GM12891 (cell line): ENCODE measurements at regions not wholly inside any gene's neighbourhood (a gene's known extent, or its start where the extent isn't known, plus 50 kb on each side); places are given as distances from the start of the nearest gene placed in this dataset.

ENCODE experiments used
- DNase-seq: peaks from one replicate; pipeline ENCODE4 v3.0.0; 2011; ENCODE audit warnings: low spot score; ENCODE audit not compliant: insufficient read length
- FAIRE-seq: peaks from 2 replicates; lab custom pipeline; 2011; peaks lifted over from hg19 to GRCh38; lab: Jason Lieb, UNC
- PAX5 ChIP-seq: IDR thresholded peaks from 2 replicates; pipeline ENCODE4 v1.6.1; 2011; ENCODE audit warnings: low read length, moderate library complexity, mild to moderate bottlenecking; ENCODE audit not compliant: insufficient read depth, severe bottlenecking
- POLR2A ChIP-seq: IDR thresholded peaks from 2 replicates; pipeline ENCODE4 v1.6.1; 2011; ENCODE audit warnings: low read depth, low read length, control low read depth
- POLR2AphosphoS5 ChIP-seq: IDR thresholded peaks from 2 replicates; pipeline ENCODE4 v1.6.1; 2011; ENCODE audit warnings: low read depth, low read length, control low read depth
- POU2F2 ChIP-seq: IDR thresholded peaks from 2 replicates; pipeline ENCODE4 v1.6.1; 2011; ENCODE audit warnings: low read depth, mild to moderate bottlenecking, control low read depth, low read length, moderate library complexity
- SPI1 ChIP-seq: IDR thresholded peaks from 2 replicates; pipeline ENCODE4 v1.6.1; 2011; ENCODE audit warnings: low read depth, low read length, control low read depth
- TAF1 ChIP-seq: IDR thresholded peaks from 2 replicates; pipeline ENCODE4 v1.6.1; 2011; ENCODE audit warnings: low read depth, low read length, control low read depth

DNA sequence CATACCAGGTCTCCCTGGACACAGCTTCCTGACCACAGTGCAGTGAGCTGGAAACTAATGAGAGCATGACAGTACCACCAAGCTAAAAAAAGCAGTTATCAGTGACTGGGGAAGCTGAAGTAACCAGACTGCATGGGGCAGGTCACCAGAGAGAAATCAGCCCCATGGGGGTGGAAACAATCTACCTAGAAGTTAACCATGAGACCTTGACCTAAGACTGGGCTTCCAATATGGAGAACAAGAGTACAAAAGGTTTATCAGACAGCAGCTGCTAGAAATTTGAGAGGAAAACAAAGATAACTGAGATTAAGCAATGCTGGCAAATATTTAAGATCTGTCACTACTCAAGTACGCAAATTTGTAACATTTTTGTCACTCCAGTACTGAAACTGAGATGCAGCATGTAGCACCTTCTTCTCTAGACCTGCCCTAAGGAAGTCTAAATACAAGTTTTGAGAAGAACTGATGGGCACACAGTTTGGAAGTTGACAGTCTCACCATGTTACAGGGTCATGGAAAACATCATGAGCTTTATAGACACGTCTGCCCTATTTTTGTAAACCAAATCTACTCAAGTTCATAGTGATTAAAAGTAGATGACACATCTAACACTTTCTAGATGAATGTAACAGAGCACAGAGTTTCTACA lies 2641.8 kb upstream of the PCDH20 start:
- FAIRE-seq (no peak), DNase-seq (no peak)
- no peak for TF ChIP-seq POU2F2
- no peak for TF ChIP-seq TAF1
- no peak for TF ChIP-seq PAX5
- TF ChIP-seq SPI1, result no peak
- no peak for TF ChIP-seq POLR2A
- no peak for TF ChIP-seq POLR2AphosphoS5

DNA sequence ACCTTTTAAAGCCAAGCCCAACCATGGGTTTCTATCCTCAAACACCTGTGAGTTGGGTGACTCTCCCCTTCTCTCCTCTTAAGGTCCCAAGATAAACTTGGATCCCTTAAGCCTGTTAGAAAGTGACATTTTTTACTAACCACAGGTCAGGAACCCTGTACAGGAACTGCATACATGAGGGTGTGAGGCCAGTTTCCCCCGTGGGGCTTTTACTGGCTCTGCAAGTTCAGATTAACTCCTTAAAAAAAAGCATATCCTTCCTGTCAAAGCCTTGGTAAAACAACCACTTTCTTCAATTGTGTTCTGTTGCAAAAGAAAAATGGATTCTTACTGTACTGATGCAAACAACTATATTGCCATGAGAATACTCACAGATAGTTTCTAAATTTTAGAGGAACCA lies 2638.7 kb upstream of the PCDH20 start:
- DNase-seq (no peak), FAIRE-seq (no peak)
- TF ChIP-seq POLR2AphosphoS5 (no peak), POLR2A (no peak), TAF1 (no peak), SPI1 (no peak), POU2F2 (no peak), PAX5 (no peak)

- FAIRE-seq (no peak), DNase-seq (no peak)
- TF ChIP-seq PAX5, result no peak
- TF ChIP-seq POLR2AphosphoS5, result no peak
- no peak for TF ChIP-seq TAF1
- TF ChIP-seq POU2F2, result no peak
- TF ChIP-seq SPI1, result no peak
- TF ChIP-seq POLR2A, result no peak
Measured at GRCh38 chr13:64052521-64052920, 2636.9 kb upstream of the PCDH20 start.

GRCh38 chr13:64051278-64051677 lies 2635.6 kb upstream of the PCDH20 start:
- DNase-seq (no peak), FAIRE-seq (no peak)
- TF ChIP-seq TAF1 (no peak), SPI1 (no peak), POU2F2 (no peak), POLR2A (no peak), POLR2AphosphoS5 (no peak), PAX5 (no peak)

GRCh38 chr13:64041296-64041695 lies 2625.6 kb upstream of the PCDH20 start:
- TF ChIP-seq TAF1 (no peak), SPI1 (no peak), POLR2A (no peak), POLR2AphosphoS5 (no peak), PAX5 (no peak), POU2F2 (no peak)

DNA sequence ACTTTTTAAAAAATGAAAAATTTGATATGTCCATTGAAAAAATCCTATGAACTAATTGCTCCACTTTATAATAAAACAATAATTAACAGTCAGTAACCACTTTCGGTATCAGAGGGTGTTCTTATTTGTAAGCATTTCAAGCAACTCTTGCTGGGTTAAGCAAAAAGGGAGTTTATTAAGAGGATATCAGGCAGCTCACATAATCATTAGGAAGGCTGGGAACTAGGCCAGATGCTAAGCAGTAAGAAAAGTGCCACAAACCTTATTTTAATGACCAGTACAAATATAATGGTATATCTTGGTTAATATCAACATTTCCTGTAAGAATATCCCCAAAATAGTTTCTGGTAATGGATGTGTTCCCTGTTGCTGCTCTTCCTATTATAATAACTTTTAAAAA lies 2618.3 kb upstream of the PCDH20 start:
- FAIRE-seq (no peak), DNase-seq (no peak)
- TF ChIP-seq POLR2A, result no peak
- TF ChIP-seq PAX5, result no peak

More at GRCh38 chr13:64041296-64041695, 2625.6 kb upstream of the PCDH20 start:
- FAIRE-seq, result no peak
- DNase-seq, result no peak

DNA sequence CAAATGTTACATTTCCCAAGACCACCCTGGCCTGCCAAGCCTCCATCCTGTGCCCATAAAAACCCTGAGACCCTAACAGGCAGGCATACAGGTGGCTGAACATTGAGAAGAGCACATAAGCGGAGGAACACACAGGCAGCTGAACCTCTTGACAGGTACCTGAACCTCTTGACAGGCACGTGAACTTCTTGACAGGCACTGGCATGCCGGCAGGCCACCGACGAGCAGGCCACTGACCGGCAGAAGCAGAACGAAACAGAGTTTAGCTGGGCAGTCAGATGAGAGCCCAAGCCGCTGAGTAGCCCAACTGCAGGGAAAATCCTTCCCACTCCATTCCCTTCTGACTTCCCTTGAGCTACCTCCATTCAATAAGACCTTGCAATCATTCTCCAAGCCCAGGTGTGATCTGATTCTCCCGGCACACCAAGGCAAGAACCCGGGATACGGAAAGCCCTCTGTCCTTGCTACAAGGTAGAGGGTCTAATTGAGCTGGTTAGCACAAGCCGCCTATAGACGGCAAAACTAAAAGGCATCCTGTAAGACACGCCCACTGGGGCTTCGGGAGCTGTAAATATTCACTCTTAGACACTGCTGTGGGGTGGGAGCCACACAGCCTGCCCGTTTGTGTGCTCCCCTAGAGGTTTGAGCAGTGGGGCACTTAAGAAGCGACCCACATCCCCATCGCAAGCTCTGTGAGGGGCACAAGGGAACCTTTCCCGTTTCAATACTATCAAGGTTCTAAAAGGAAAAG lies 2613.9 kb upstream of the PCDH20 start:
- TF ChIP-seq SPI1 (no peak), POU2F2 (no peak), PAX5 (no peak), POLR2A (no peak), TAF1 (no peak), POLR2AphosphoS5 (no peak)
- DNase-seq (no peak), FAIRE-seq (no peak)

GRCh38 chr13:64028551-64028950 lies 2612.9 kb upstream of the PCDH20 start:
- TF ChIP-seq POU2F2 (no peak), POLR2AphosphoS5 (no peak), PAX5 (no peak), POLR2A (no peak), TAF1 (no peak), SPI1 (no peak)
- no peak for FAIRE-seq

DNA sequence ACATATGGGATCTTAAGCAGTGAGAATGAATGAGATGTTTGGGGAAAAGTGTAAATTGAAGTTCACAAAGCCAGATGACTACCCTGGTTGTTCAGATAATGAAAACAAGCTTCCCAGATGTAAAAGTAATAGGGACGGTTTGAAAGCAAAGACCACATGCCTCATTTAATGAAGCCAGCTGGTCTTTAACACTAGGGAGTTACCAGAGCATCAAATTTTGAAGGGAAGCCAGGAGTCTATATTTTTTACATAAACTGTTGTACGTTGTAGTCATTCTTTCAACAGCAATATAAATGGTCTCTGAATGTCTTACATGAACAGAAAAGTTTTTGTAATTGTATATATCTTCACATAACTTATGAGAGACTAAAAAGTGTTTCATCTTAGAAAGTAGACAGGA lies 2604.5 kb upstream of the PCDH20 start:
- TF ChIP-seq PAX5, result no peak
- no peak for TF ChIP-seq POU2F2
- no peak for TF ChIP-seq SPI1
- TF ChIP-seq TAF1, result no peak
- no peak for TF ChIP-seq POLR2AphosphoS5
- FAIRE-seq (no peak), DNase-seq (no peak)

More at GRCh38 chr13:64028551-64028950, 2612.9 kb upstream of the PCDH20 start:
- DNase-seq, result no peak
